Trophoblast cell (in vitro differentiated cells and primary cell): ENCODE measurements at regions not wholly inside any gene's neighbourhood (a gene's known extent, or its start where the extent isn't known, plus 50 kb on each side); places are given as distances from the start of the nearest gene placed in this dataset.

ENCODE experiments used
- DNase-seq, 2 donors: peaks; one replicate each; pipeline ENCODE4 v3.0.0-alpha.2; 2016
- H2AFZ ChIP-seq: 2 replicates; pipeline ENCODE4 v1.6.1; 2013; ENCODE audit warnings: low read length, moderate library complexity, mild to moderate bottlenecking; ENCODE audit not compliant: insufficient read depth, poor library complexity
- H2AK5ac ChIP-seq: 2 replicates; pipeline ENCODE4 v1.6.1; 2013; ENCODE audit warnings: mild to moderate bottlenecking, low read length
- H2BK120ac ChIP-seq: 2 replicates; pipeline ENCODE4 v1.6.1; 2013; ENCODE audit warnings: low read length, mild to moderate bottlenecking, moderate library complexity; ENCODE audit not compliant: insufficient read depth, poor library complexity
- H2BK12ac ChIP-seq: 2 replicates; pipeline ENCODE4 v1.6.1; 2013; ENCODE audit warnings: mild to moderate bottlenecking, low read length, moderate library complexity
- H2BK5ac ChIP-seq: 2 replicates; pipeline ENCODE4 v1.6.1; 2013; ENCODE audit warnings: low read length, low read depth, moderate library complexity, mild to moderate bottlenecking; ENCODE audit not compliant: poor library complexity
- H3K14ac ChIP-seq: 2 replicates; pipeline ENCODE4 v1.6.1; 2013; ENCODE audit warnings: mild to moderate bottlenecking, low read length
- H3K18ac ChIP-seq: 2 replicates; pipeline ENCODE4 v1.6.1; 2013; ENCODE audit warnings: mild to moderate bottlenecking, low read length
- H3K23ac ChIP-seq: 2 replicates; pipeline ENCODE4 v1.6.1; 2013; ENCODE audit warnings: low read length
- H3K27ac ChIP-seq: 2 replicates; pipeline ENCODE4 v1.5.1; 2013; ENCODE audit warnings: low read depth, mild to moderate bottlenecking, inconsistent platforms, low read length, moderate library complexity
- H3K27me3 ChIP-seq: 2 replicates; pipeline ENCODE4 v1.6.1; 2013; ENCODE audit warnings: inconsistent platforms, mild to moderate bottlenecking, low read length, moderate library complexity; ENCODE audit not compliant: insufficient read depth
- H3K36me3 ChIP-seq, 2 experiments: 1 replicate in 1 of 2; 2 replicates in 1 of 2; pipeline ENCODE4 v1.6.1; 2013; ENCODE audit warnings: low read length in 2 of 2, mild to moderate bottlenecking in 2 of 2, moderate library complexity in 1 of 2; ENCODE audit not compliant: insufficient read depth in 2 of 2, control insufficient read depth in 1 of 2
- H3K4ac ChIP-seq: 2 replicates; pipeline ENCODE4 v1.6.1; 2013; ENCODE audit warnings: low read depth, mild to moderate bottlenecking, low read length, moderate library complexity
- H3K4me1 ChIP-seq, 2 experiments: 1 replicate in 1 of 2; 2 replicates in 1 of 2; pipeline ENCODE4 v1.6.1; 2013; ENCODE audit warnings: low read length in 2 of 2, mild to moderate bottlenecking in 2 of 2, moderate library complexity in 1 of 2; ENCODE audit not compliant: insufficient read depth in 2 of 2, control insufficient read depth in 1 of 2
- H3K4me2 ChIP-seq: 2 replicates; pipeline ENCODE4 v1.6.1; 2013; ENCODE audit warnings: inconsistent platforms, mild to moderate bottlenecking, low read length, moderate library complexity
- H3K4me3 ChIP-seq: 2 replicates; pipeline ENCODE4 v1.5.1; 2013; ENCODE audit warnings: mild to moderate bottlenecking, low read depth, low read length, inconsistent platforms
- H3K79me1 ChIP-seq: one replicate; pipeline ENCODE4 v1.6.1; 2013; ENCODE audit warnings: low read length
- H3K79me2 ChIP-seq: 2 replicates; pipeline ENCODE4 v1.6.1; 2013; ENCODE audit warnings: low read length, mild to moderate bottlenecking; ENCODE audit not compliant: control insufficient read depth, insufficient read depth, poor library complexity
- H3K9ac ChIP-seq: 2 replicates; pipeline ENCODE4 v1.6.1; 2013; ENCODE audit warnings: mild to moderate bottlenecking, low read length
- H3K9me3 ChIP-seq: 2 replicates; pipeline ENCODE4 v1.6.1; 2013; ENCODE audit warnings: low read depth, mild to moderate bottlenecking, control low read depth, inconsistent platforms, low read length; ENCODE audit not compliant: insufficient read depth
- H4K12ac ChIP-seq: 2 replicates; pipeline ENCODE4 v1.6.1; 2013; ENCODE audit warnings: low read depth, mild to moderate bottlenecking, low read length, moderate library complexity
- H4K8ac ChIP-seq: 2 replicates; pipeline ENCODE4 v1.6.1; 2013; ENCODE audit warnings: low read depth, mild to moderate bottlenecking, low read length, moderate library complexity
- H4K91ac ChIP-seq: one replicate; pipeline ENCODE4 v1.6.1; 2013; ENCODE audit warnings: low read depth, mild to moderate bottlenecking, low read length, moderate library complexity
- WGBS: extraction: QIAGEN DNeasy Blood & Tissue Kit; methylation state at CpG from one replicate; pipeline ENCODE4 v1.1.7; 2013; ENCODE audit warnings: missing lambda C conversion rate; ENCODE audit not compliant: insufficient read length, insufficient coverage; ENCODE audit errors: extremely low coverage; 5-methylcytosine and 5-hydroxymethylcytosine counted together

DNA sequence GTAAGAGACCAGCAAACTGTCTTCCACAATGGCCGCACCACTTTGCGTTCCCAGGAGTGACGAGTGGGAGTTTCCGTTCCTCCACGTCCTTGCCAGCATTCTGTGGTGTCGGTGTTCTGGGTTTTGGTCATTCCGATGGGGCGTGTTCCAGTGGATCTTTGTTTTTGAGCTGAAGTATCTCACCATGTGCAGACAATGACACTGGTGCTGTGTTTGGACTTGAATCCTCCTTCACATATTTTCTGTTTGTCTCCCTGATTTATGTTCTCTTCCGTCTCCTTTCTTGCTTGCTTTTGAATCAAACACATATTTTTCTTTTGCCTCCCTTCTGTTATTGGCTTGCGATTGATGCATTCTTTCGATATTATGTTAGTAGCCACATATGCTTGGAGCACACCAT is 60.8 kb upstream of the IRX4 start:
- Histone ChIP-seq H3K9me3 (peaks cover 2% of the 10 kb centered on the region), H4K12ac (no peak overlapping the region), H3K4ac (no peak overlapping the region), H3K79me2 (no peaks in the 10 kb centered on the region), H3K79me1 (no peaks in the 10 kb centered on the region), H2AK5ac (no peak overlapping the region), H3K27ac (no peak overlapping the region), H4K8ac (no peak overlapping the region), H3K4me1 (no peaks in the 10 kb centered on the region), H3K18ac (no peak overlapping the region), H4K91ac (no peak overlapping the region), H3K14ac (no peak overlapping the region), H3K9ac (no peak overlapping the region), H2BK120ac (no peak overlapping the region), H3K4me2 (no peak overlapping the region), H2BK12ac (no peak overlapping the region), H2BK5ac (no peak overlapping the region), H3K23ac (no peak overlapping the region), H3K36me3 (no peaks in the 10 kb centered on the region), H3K4me3 (no peak overlapping the region), H3K27me3 (no peaks in the 10 kb centered on the region), H2AFZ (no peak overlapping the region)
- no CpG with 5 or more reads among the region's 11 CpGs for WGBS
- DNase-seq: no peak

DNA sequence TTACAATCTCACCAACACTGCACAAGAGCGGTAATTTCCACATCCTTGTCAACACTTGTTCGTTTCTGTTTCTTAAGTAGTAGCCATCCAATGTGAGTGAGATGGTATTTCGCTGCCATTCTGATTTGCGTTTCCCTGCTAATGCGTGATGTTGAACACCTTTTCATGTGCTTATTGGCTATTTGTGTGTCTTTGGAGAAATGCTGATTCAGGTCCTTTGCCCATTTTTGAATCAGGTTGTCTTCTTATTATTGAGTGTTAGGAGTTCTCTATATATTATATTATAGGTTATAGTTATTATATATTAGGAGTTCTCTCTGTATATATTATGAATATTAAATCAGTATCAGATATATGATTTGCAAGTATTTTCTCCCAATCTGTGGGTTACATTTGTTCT is 59.9 kb upstream of the IRX4 start:
- no peak overlapping the region for H3K4me2 ChIP-seq
- no peak overlapping the region for H3K23ac ChIP-seq
- no peak overlapping the region for H4K8ac ChIP-seq
- peaks cover 2% of the 10 kb centered on the region for H3K9me3 ChIP-seq
- no peak overlapping the region for H2AK5ac ChIP-seq
- no peak overlapping the region for H2BK5ac ChIP-seq
- H4K12ac ChIP-seq: no peak overlapping the region
- no peak for DNase-seq
- no peak overlapping the region for H3K14ac ChIP-seq
- no peak overlapping the region for H2BK12ac ChIP-seq
- H3K4ac ChIP-seq: no peak overlapping the region
- H3K4me1 ChIP-seq: no peaks in the 10 kb centered on the region
- H3K27ac ChIP-seq: no peak overlapping the region
- no peak overlapping the region for H2AFZ ChIP-seq
- H3K27me3 ChIP-seq: no peaks in the 10 kb centered on the region
- no peaks in the 10 kb centered on the region for H3K79me1 ChIP-seq
- no peak overlapping the region for H4K91ac ChIP-seq
- no peak overlapping the region for H3K18ac ChIP-seq
- H3K36me3 ChIP-seq: no peaks in the 10 kb centered on the region
- no peak overlapping the region for H3K4me3 ChIP-seq
- no peak overlapping the region for H2BK120ac ChIP-seq
- no peak overlapping the region for H3K9ac ChIP-seq
- no peaks in the 10 kb centered on the region for H3K79me2 ChIP-seq
- WGBS: no CpG with 5 or more reads among the region's 5 CpGs

- no peak for DNase-seq
- Histone ChIP-seq H3K4me3 (no peak overlapping the region), H3K79me1 (no peaks in the 10 kb centered on the region), H3K18ac (no peak overlapping the region), H3K27me3 (no peaks in the 10 kb centered on the region), H3K4me1 (no peaks in the 10 kb centered on the region), H4K8ac (no peak overlapping the region), H3K9ac (no peak overlapping the region), H2BK5ac (no peak overlapping the region), H3K36me3 (no peaks in the 10 kb centered on the region), H4K12ac (no peak overlapping the region), H3K4me2 (no peak overlapping the region), H3K14ac (no peak overlapping the region), H2AK5ac (no peak overlapping the region), H2BK120ac (no peak overlapping the region), H3K4ac (no peak overlapping the region), H2AFZ (no peak overlapping the region), H3K9me3 (peaks cover 2% of the 10 kb centered on the region), H3K23ac (no peak overlapping the region), H2BK12ac (no peak overlapping the region), H3K79me2 (no peaks in the 10 kb centered on the region), H4K91ac (no peak overlapping the region), H3K27ac (no peak overlapping the region)
- WGBS: no CpG with 5 or more reads among the region's 1 CpG
Measured at GRCh38 chr5:1942158-1942557, 59.4 kb upstream of the IRX4 start.

DNA sequence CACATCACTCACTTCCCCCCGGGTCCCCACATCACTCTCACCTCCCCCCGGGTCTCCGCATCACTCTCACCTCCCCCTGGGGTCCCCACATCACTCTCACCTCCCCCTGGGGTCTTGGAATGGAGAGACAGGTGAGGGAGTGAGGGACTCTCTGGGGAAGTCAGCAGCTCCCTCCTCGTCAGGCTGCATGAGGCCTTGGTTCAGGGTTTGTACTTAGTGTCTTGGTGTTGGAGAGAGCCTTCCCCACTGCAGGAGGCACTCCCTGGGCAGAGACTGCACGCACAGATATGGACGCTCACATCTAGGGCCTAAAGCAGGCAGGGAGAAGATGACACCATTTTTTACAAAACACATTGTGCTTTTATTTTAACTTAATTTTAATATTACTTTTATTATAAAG is 56.5 kb upstream of the IRX4 start:
- no peak overlapping the region for H3K4me2 ChIP-seq
- H2BK120ac ChIP-seq: no peak overlapping the region
- no peaks in the 10 kb centered on the region for H3K27me3 ChIP-seq
- no peak overlapping the region for H3K18ac ChIP-seq
- no peaks in the 10 kb centered on the region for H3K79me1 ChIP-seq
- H4K91ac ChIP-seq: no peak overlapping the region
- no peak overlapping the region for H3K4ac ChIP-seq
- no peak overlapping the region for H2AK5ac ChIP-seq
- no peak overlapping the region for H2AFZ ChIP-seq
- H4K8ac ChIP-seq: no peak overlapping the region
- H3K36me3 ChIP-seq: no peaks in the 10 kb centered on the region
- H3K9me3 ChIP-seq: peaks cover 2% of the 10 kb centered on the region
- H4K12ac ChIP-seq: no peak overlapping the region
- no peaks in the 10 kb centered on the region for H3K4me1 ChIP-seq
- no peak overlapping the region for H3K23ac ChIP-seq
- H3K4me3 ChIP-seq: no peak overlapping the region
- no peaks in the 10 kb centered on the region for H3K79me2 ChIP-seq
- WGBS: no CpG with 5 or more reads among the region's 6 CpGs
- H3K27ac ChIP-seq: no peak overlapping the region
- no peak overlapping the region for H3K14ac ChIP-seq
- H3K9ac ChIP-seq: no peak overlapping the region
- H2BK5ac ChIP-seq: no peak overlapping the region
- DNase-seq: no peak
- H2BK12ac ChIP-seq: no peak overlapping the region
